ENCODE measurements at regions not wholly inside any gene's neighbourhood (a gene's known extent, or its start where the extent isn't known, plus 50 kb on each side); places are given as distances from the start of the nearest gene placed in this dataset.

DNA sequence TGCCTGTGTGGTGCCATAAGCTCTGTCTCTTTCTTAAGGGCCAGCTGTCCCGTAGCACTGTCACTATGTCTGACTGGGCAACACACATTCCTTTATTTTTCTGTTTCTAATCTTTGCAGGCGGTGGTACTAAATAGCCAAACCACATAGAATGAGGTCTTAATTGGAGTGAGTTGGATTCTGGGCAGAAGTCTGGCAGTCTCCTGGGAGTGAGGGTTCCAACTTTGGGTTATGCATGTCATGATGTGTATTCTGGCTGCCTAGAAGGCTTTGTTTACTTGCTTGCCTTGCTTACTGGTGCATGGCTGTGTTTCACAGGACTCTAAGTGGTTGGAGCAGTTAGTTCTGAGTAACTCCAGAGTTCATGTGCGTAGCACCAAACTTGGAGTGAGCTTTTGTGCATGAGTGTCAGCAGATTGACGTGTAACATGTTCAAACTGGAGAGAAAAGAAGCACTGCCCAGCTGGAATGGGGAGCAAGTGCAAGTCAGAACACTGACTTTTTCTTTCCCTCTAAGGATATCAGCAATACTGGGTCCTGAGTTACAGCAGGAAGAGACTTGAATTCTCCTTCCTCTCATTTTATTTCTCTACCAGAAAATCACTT lies 185.8 kb downstream of the PCSK1 start:
- no peak overlapping the region for H3K4me3 Mint-ChIP-seq
- peaks cover 16% of the 10 kb centered on the region for H3K4me1 Mint-ChIP-seq
- no peaks in the 10 kb centered on the region for H3K27me3 Mint-ChIP-seq (ENCODE audit: insufficient read depth)
- no peaks in the 10 kb centered on the region for H3K27me3 ChIP-seq (ENCODE audit: control insufficient read depth, insufficient read depth, low read length, poor library complexity, severe bottlenecking)
- peak; percentile 54 for DNase-seq
- peaks cover 7% of the 10 kb centered on the region for H3K4me1 ChIP-seq (ENCODE audit: control insufficient read depth, insufficient read depth, low read length)
- TF ChIP-seq, protein P1, sequence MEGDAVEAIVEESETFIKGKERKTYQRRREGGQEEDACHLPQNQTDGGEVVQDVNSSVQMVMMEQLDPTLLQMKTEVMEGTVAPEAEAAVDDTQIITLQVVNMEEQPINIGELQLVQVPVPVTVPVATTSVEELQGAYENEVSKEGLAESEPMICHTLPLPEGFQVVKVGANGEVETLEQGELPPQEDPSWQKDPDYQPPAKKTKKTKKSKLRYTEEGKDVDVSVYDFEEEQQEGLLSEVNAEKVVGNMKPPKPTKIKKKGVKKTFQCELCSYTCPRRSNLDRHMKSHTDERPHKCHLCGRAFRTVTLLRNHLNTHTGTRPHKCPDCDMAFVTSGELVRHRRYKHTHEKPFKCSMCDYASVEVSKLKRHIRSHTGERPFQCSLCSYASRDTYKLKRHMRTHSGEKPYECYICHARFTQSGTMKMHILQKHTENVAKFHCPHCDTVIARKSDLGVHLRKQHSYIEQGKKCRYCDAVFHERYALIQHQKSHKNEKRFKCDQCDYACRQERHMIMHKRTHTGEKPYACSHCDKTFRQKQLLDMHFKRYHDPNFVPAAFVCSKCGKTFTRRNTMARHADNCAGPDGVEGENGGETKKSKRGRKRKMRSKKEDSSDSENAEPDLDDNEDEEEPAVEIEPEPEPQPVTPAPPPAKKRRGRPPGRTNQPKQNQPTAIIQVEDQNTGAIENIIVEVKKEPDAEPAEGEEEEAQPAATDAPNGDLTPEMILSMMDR (conservative IDR thresholded peaks at IDR 0.05), result no peak
- H3K27ac ChIP-seq (ENCODE audit: low read depth, low read length), result peak overlapping the region; percentile 32
- 79 to 84% methylated on average over 2 to 4 of the region's 4 CpGs for WGBS, 2 experiments (ENCODE audit: insufficient coverage in 1 of 2, insufficient read length in 1 of 2)
- peak overlapping the region; percentile 94 for H3K27ac Mint-ChIP-seq
- no peaks in the 10 kb centered on the region for H3K36me3 Mint-ChIP-seq (ENCODE audit: low read depth)
- H3K9ac ChIP-seq (ENCODE audit: extremely low read depth, low read length, poor library complexity, severe bottlenecking), result no peak overlapping the region
- no peak overlapping the region for H3K4me3 ChIP-seq (ENCODE audit: low read length)
- H3K36me3 ChIP-seq (ENCODE audit: control insufficient read depth, insufficient read depth, low read length), result no peaks in the 10 kb centered on the region
- no peaks in the 10 kb centered on the region for H3K9me3 Mint-ChIP-seq
- no peaks in the 10 kb centered on the region for H3K9me3 ChIP-seq (ENCODE audit: control insufficient read depth, low read length)

GRCh38 chr5:96245140-96246091 lies 187.6 kb downstream of the PCSK1 start:
- H3K4me3 Mint-ChIP-seq, result no peak overlapping the region
- H3K9me3 Mint-ChIP-seq, result no peaks in the 10 kb centered on the region
- Histone ChIP-seq H3K4me1 (ENCODE audit: control insufficient read depth, insufficient read depth, low read length) (peaks cover 4% of the 10 kb centered on the region), H3K27me3 (ENCODE audit: control insufficient read depth, insufficient read depth, low read length, poor library complexity, severe bottlenecking) (no peaks in the 10 kb centered on the region), H3K4me3 (ENCODE audit: low read length) (no peak overlapping the region), H3K36me3 (ENCODE audit: control insufficient read depth, insufficient read depth, low read length) (no peaks in the 10 kb centered on the region), H3K27ac (ENCODE audit: low read depth, low read length) (no peak overlapping the region), H3K9ac (ENCODE audit: extremely low read depth, low read length, poor library complexity, severe bottlenecking) (no peak overlapping the region), H3K9me3 (ENCODE audit: control insufficient read depth, low read length) (no peaks in the 10 kb centered on the region)
- peaks cover 13% of the 10 kb centered on the region for H3K4me1 Mint-ChIP-seq
- 97 to 100% methylated on average over 3 to 4 of the region's 4 CpGs for WGBS, 2 experiments (ENCODE audit: insufficient coverage in 1 of 2, insufficient read length in 1 of 2)
- TF ChIP-seq, protein P1 (conservative IDR thresholded peaks at IDR 0.05), result no peak
- H3K27ac Mint-ChIP-seq, result no peak overlapping the region
- H3K27me3 Mint-ChIP-seq (ENCODE audit: insufficient read depth), result no peaks in the 10 kb centered on the region
- peaks cover 1% of the 10 kb centered on the region for H3K36me3 Mint-ChIP-seq (ENCODE audit: low read depth)
- no peak for DNase-seq

DNA sequence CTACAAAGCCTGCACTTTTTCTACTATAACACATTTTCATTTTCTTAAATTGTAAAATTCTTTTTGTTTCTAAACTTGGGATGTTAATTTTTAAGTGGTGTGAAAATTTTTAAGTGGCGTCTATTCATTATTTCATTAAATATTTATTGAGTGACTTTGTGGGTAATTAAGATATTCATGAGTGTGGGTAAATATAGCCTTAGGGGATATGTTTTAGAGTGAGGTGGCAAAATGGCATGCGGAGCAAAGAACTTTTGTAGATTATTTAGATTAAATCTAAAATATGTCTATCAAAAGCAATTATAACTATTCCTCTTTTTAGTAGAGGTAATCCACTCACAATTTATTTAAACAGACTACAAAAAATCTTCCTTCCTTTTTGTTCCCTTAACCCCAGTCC lies 188.4 kb downstream of the PCSK1 start:
- H3K27ac Mint-ChIP-seq, result no peak overlapping the region
- H3K27ac ChIP-seq (ENCODE audit: low read depth, low read length), result no peak overlapping the region
- no peaks in the 10 kb centered on the region for H3K9me3 Mint-ChIP-seq
- H3K9ac ChIP-seq (ENCODE audit: extremely low read depth, low read length, poor library complexity, severe bottlenecking), result no peak overlapping the region
- H3K4me3 Mint-ChIP-seq, result no peak overlapping the region
- no peaks in the 10 kb centered on the region for H3K9me3 ChIP-seq (ENCODE audit: control insufficient read depth, low read length)
- TF ChIP-seq, protein P1 (conservative IDR thresholded peaks at IDR 0.05), result no peak
- no peaks in the 10 kb centered on the region for H3K27me3 Mint-ChIP-seq (ENCODE audit: insufficient read depth)
- peaks cover 1% of the 10 kb centered on the region for H3K36me3 Mint-ChIP-seq (ENCODE audit: low read depth)
- H3K4me1 Mint-ChIP-seq, result peaks cover 13% of the 10 kb centered on the region
- no peak overlapping the region for H3K4me3 ChIP-seq (ENCODE audit: low read length)
- H3K4me1 ChIP-seq (ENCODE audit: control insufficient read depth, insufficient read depth, low read length), result peaks cover 4% of the 10 kb centered on the region
- 83% methylated on average over 1 of the region's 2 CpGs; no CpG with 5 or more reads in 1 of the 2 experiments for WGBS, 2 experiments (ENCODE audit: insufficient coverage in 1 of 2, insufficient read length in 1 of 2)
- no peaks in the 10 kb centered on the region for H3K27me3 ChIP-seq (ENCODE audit: control insufficient read depth, insufficient read depth, low read length, poor library complexity, severe bottlenecking)
- no peak for DNase-seq
- no peaks in the 10 kb centered on the region for H3K36me3 ChIP-seq (ENCODE audit: control insufficient read depth, insufficient read depth, low read length)
